SK-N-SH (cell line): ENCODE measurements at regions not wholly inside any gene's neighbourhood (a gene's known extent, or its start where the extent isn't known, plus 50 kb on each side); places are given as distances from the start of the nearest gene placed in this dataset.
A peak's percentile ranks its signal among the peaks of the same experiment; 100 is the strongest.

Experiments
- CTCF ChIA-PET: fragments of 300-600, 350-600 bp; formaldehyde crosslinking; extraction: SDS; loops from one replicate; lab custom pipeline; 2021; lab: Yijun Ruan, JAX
- POLR2A ChIA-PET: fragments of 350-600 bp; sonication (Branson Sonifier 250); formaldehyde crosslinking; extraction: SDS; loops from one replicate; lab custom pipeline; 2020; ENCODE audit warnings: antibody characterized with exemption, inconsistent platforms; lab: Yijun Ruan, JAX
- DNase-seq: peaks from one replicate; pipeline ENCODE4 v3.0.0; 2012
- H2AFZ ChIP-seq: fragments of 200-600 bp; sonication (generic); 2 replicates; pipeline ENCODE4 v1.8.1; 2016; ENCODE audit warnings: antibody characterized with exemption, mild to moderate bottlenecking, low read depth
- H3F3A ChIP-seq: fragments of 200-600 bp; sonication (generic); replicated peaks from 2 replicates; pipeline ENCODE3; 2016; ENCODE audit warnings: antibody characterized with exemption, mild to moderate bottlenecking; ENCODE audit not compliant: insufficient read depth
- H3K27ac ChIP-seq, 2 experiments: fragments of 200-500 bp in 1 of 2; fragments of 200-600 bp in 1 of 2; sonication (Bioruptor generic) in 1 of 2; sonication (generic), shearing (Covaris generic) in 1 of 2; 2 replicates each; pipeline versions ENCODE4 v1.5.1 to v1.6.1; 2014 to 2016; ENCODE audit warnings: low read depth in 2 of 2, inconsistent platforms in 1 of 2, low read length in 1 of 2, mild to moderate bottlenecking in 1 of 2, mixed read lengths in 1 of 2
- H3K27me3 ChIP-seq: fragments of 200-600 bp; sonication (generic), shearing (Covaris generic); 2 replicates; pipeline ENCODE4 v1.6.1; 2016; ENCODE audit warnings: mixed run types; ENCODE audit not compliant: insufficient read depth
- H3K36me3 ChIP-seq, 2 experiments: fragments of 200-500 bp in 1 of 2; fragments of 200-600 bp in 1 of 2; sonication (Bioruptor generic) in 1 of 2; sonication (generic) in 1 of 2; replicated peaks in 1 of 2; 2 replicates each; pipeline versions ENCODE3 to v1.5.1; 2014 to 2016; ENCODE audit warnings: low read length in 1 of 2, mild to moderate bottlenecking in 1 of 2; ENCODE audit not compliant: insufficient read depth in 2 of 2, control insufficient read depth in 1 of 2
- H3K4me1 ChIP-seq, 2 experiments: fragments of 200-500 bp in 1 of 2; fragments of 200-600 bp in 1 of 2; sonication (Bioruptor generic) in 1 of 2; sonication (generic), shearing (Covaris generic) in 1 of 2; 2 replicates each; pipeline versions ENCODE4 v1.5.1 to v1.6.1; 2014 to 2016; ENCODE audit warnings: low read depth in 1 of 2, low read length in 1 of 2, mixed run types in 1 of 2; ENCODE audit not compliant: insufficient read depth in 2 of 2, control insufficient read depth in 1 of 2
- H3K4me2 ChIP-seq: fragments of 200-600 bp; sonication (generic), shearing (Covaris generic); 2 replicates; pipeline ENCODE4 v1.6.1; 2017; ENCODE audit warnings: mixed run types
- H3K4me3 ChIP-seq, 2 experiments: fragments of 200-500 bp in 1 of 2; fragments of 200-600 bp in 1 of 2; sonication (Bioruptor generic) in 1 of 2; sonication (generic), shearing (Covaris generic) in 1 of 2; 2 replicates each; pipeline versions ENCODE4 v1.5.1 to v1.8.1; 2014 to 2016; ENCODE audit warnings: low read depth in 2 of 2, inconsistent platforms in 1 of 2, low read length in 1 of 2, mild to moderate bottlenecking in 1 of 2, mixed read lengths in 1 of 2, moderate library complexity in 1 of 2
- H3K79me2 ChIP-seq: fragments of 200-600 bp; sonication (generic); 2 replicates; pipeline ENCODE4 v1.8.1; 2017; ENCODE audit warnings: mild to moderate bottlenecking; ENCODE audit not compliant: insufficient read depth
- H3K9ac ChIP-seq: fragments of 200-600 bp; sonication (generic); 2 replicates; pipeline ENCODE4 v1.6.1; 2017; ENCODE audit warnings: mixed run types
- H3K9me2 ChIP-seq: fragments of 200-600 bp; sonication (generic); 2 replicates; pipeline ENCODE4 v1.6.1; 2017; ENCODE audit warnings: mixed run types
- H3K9me3 ChIP-seq: fragments of 200-600 bp; sonication (generic); 2 replicates; pipeline ENCODE4 v1.6.1; 2017; ENCODE audit warnings: mixed run types, mild to moderate bottlenecking, moderate library complexity
- H4K20me1 ChIP-seq: fragments of 200-600 bp; sonication (generic); 2 replicates; pipeline ENCODE4 v1.6.1; 2017; ENCODE audit warnings: mild to moderate bottlenecking, mixed run types; ENCODE audit not compliant: insufficient read depth
- ELF1 ChIP-seq: IDR thresholded peaks from 2 replicates; pipeline ENCODE4 v1.4.0; 2012
- EP300 ChIP-seq, 2 experiments: IDR thresholded peaks; 2 replicates each; pipeline versions ENCODE4 v1.4.0 to v1.6.1; 2012; ENCODE audit warnings: borderline replicate concordance in 1 of 2, low read depth in 1 of 2, low read length in 1 of 2
- EZH2phosphoT487 ChIP-seq: fragments of 200-600 bp; sonication (generic); IDR thresholded peaks from 2 replicates; pipeline ENCODE4 v1.6.1; 2017; ENCODE audit warnings: low read depth, mixed run types, mild to moderate bottlenecking, antibody characterized with exemption, moderate library complexity, borderline replicate concordance
- FOXJ3 ChIP-seq: sonication (generic); formaldehyde crosslinking; IDR thresholded peaks from 2 replicates; pipeline ENCODE4 v1.5.1; 2020; ENCODE audit warnings: mild to moderate bottlenecking, missing genetic modification reagents
- FOXM1 ChIP-seq: IDR thresholded peaks from 2 replicates; pipeline ENCODE4 v1.4.0; 2012; ENCODE audit warnings: low read depth, mild to moderate bottlenecking
- GABPA ChIP-seq: IDR thresholded peaks from 2 replicates; pipeline ENCODE4 v1.4.0; 2012; ENCODE audit warnings: low read depth, mild to moderate bottlenecking
- GATA2 ChIP-seq: sonication (generic); formaldehyde crosslinking; IDR thresholded peaks from 2 replicates; pipeline ENCODE4 v1.5.0; 2020; ENCODE audit warnings: mild to moderate bottlenecking, missing genetic modification reagents
- NFIC ChIP-seq: IDR thresholded peaks from 2 replicates; pipeline ENCODE4 v1.4.0; 2012; ENCODE audit warnings: borderline replicate concordance
- NRF1 ChIP-seq: IDR thresholded peaks from 2 replicates; pipeline ENCODE4 v1.6.1; 2012; ENCODE audit warnings: low read depth, mild to moderate bottlenecking, low read length
- RCOR1 ChIP-seq: fragments of 150-350 bp; IDR thresholded peaks from 2 replicates; pipeline ENCODE4 v1.6.1; 2017; ENCODE audit warnings: antibody characterized with exemption, low read length
- RFX5 ChIP-seq: IDR thresholded peaks from 2 replicates; pipeline ENCODE4 v1.6.1; 2012; ENCODE audit warnings: mild to moderate bottlenecking, improper control_type of control experiment, low read length
- RXRA ChIP-seq: IDR thresholded peaks from 2 replicates; pipeline ENCODE4 v1.4.0; 2012; ENCODE audit warnings: low read depth, mild to moderate bottlenecking, borderline replicate concordance
- SIN3A ChIP-seq: IDR thresholded peaks from 2 replicates; pipeline ENCODE4 v1.6.1; 2012; ENCODE audit warnings: low read depth, mild to moderate bottlenecking, low read length, moderate library complexity, borderline replicate concordance
- SMC3 ChIP-seq: IDR thresholded peaks from 2 replicates; pipeline ENCODE4 v1.6.1; 2012; ENCODE audit warnings: low read depth, low read length, improper control_type of control experiment
- TAF1 ChIP-seq: IDR thresholded peaks from 2 replicates; pipeline ENCODE4 v1.6.1; 2012; ENCODE audit warnings: low read depth, mild to moderate bottlenecking, low read length, moderate library complexity, borderline replicate concordance
- TEAD4 ChIP-seq: IDR thresholded peaks from 2 replicates; pipeline ENCODE4 v1.4.0; 2012; ENCODE audit warnings: mild to moderate bottlenecking, borderline replicate concordance; ENCODE audit not compliant: insufficient read depth
- USF1 ChIP-seq: IDR thresholded peaks from 2 replicates; pipeline ENCODE4 v1.4.0; 2012; ENCODE audit warnings: low read depth, borderline replicate concordance
- USF2 ChIP-seq: fragments of 150-350 bp; IDR thresholded peaks from 2 replicates; pipeline ENCODE4 v1.6.1; 2017; ENCODE audit warnings: antibody characterized with exemption, low read length, low read depth, borderline replicate concordance
- WGBS: methylation state at CpG from one replicate; pipeline ENCODE4 v1.1.6; 2017; ENCODE audit warnings: low lambda C conversion rate; 5-methylcytosine and 5-hydroxymethylcytosine counted together
- TF ChIP-seq, protein P1 (sequence below): IDR thresholded peaks from 2 replicates; pipeline ENCODE4 v1.6.1; 2012; ENCODE audit warnings: mild to moderate bottlenecking, low read depth, low read length, moderate library complexity
- TF ChIP-seq, protein P2 (sequence below): fragments of 200-600 bp; sonication (generic); IDR thresholded peaks from 2 replicates; pipeline ENCODE4 v1.6.1; 2017; ENCODE audit warnings: antibody characterized with exemption, mild to moderate bottlenecking, moderate library complexity
- TF ChIP-seq, protein P3 (sequence below): IDR thresholded peaks from 2 replicates; pipeline ENCODE4 v1.4.0; 2012; ENCODE audit warnings: low read depth, borderline replicate concordance
- TF ChIP-seq, protein P4 (sequence below): IDR thresholded peaks from 2 replicates; pipeline ENCODE4; 2012

GRCh38 chr1:168468042-168468809 lies 75.6 kb downstream of the XCL2 start:
- no peak for DNase-seq
- no peaks in the 10 kb centered on the region for H3K27me3 ChIP-seq
- H4K20me1 ChIP-seq = no peaks in the 10 kb centered on the region
- peaks cover 52% of the 10 kb centered on the region for H3F3A ChIP-seq
- peak overlapping the region; percentile 95 to 99 for H3K27ac ChIP-seq
- peak overlapping the region; percentile 5; the same call in 1 of the 2 replicates for H2AFZ ChIP-seq
- no peaks in the 10 kb centered on the region for H3K36me3 ChIP-seq
- H3K79me2 ChIP-seq = no peaks in the 10 kb centered on the region
- H3K4me3 ChIP-seq = no peak overlapping the region
- H3K4me1 ChIP-seq = peaks cover 43% of the 10 kb centered on the region in 2 experiments
- H3K4me2 ChIP-seq = peak overlapping the region; percentile 12
- no peak overlapping the region for H3K9ac ChIP-seq
- H3K9me2 ChIP-seq = no peaks in the 10 kb centered on the region
- ChIA-PET CTCF (interaction anchor here (1.7 to 2.9 kb wide), 2 partner anchors 29 to 126 kb away, joined by 9 to 10 read pairs; no protein-coding TSS in a partner anchor), POLR2A (no interaction called here)
- 60% methylated on average over 5 of the region's 5 CpGs for WGBS
- H3K9me3 ChIP-seq = no peaks in the 10 kb centered on the region
- TF ChIP-seq USF2 = no peak
- no peak for TF ChIP-seq EZH2phosphoT487
- TF ChIP-seq, protein P1, sequence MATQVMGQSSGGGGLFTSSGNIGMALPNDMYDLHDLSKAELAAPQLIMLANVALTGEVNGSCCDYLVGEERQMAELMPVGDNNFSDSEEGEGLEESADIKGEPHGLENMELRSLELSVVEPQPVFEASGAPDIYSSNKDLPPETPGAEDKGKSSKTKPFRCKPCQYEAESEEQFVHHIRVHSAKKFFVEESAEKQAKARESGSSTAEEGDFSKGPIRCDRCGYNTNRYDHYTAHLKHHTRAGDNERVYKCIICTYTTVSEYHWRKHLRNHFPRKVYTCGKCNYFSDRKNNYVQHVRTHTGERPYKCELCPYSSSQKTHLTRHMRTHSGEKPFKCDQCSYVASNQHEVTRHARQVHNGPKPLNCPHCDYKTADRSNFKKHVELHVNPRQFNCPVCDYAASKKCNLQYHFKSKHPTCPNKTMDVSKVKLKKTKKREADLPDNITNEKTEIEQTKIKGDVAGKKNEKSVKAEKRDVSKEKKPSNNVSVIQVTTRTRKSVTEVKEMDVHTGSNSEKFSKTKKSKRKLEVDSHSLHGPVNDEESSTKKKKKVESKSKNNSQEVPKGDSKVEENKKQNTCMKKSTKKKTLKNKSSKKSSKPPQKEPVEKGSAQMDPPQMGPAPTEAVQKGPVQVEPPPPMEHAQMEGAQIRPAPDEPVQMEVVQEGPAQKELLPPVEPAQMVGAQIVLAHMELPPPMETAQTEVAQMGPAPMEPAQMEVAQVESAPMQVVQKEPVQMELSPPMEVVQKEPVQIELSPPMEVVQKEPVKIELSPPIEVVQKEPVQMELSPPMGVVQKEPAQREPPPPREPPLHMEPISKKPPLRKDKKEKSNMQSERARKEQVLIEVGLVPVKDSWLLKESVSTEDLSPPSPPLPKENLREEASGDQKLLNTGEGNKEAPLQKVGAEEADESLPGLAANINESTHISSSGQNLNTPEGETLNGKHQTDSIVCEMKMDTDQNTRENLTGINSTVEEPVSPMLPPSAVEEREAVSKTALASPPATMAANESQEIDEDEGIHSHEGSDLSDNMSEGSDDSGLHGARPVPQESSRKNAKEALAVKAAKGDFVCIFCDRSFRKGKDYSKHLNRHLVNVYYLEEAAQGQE = no peak
- TF ChIP-seq RFX5 = no peak
- TF ChIP-seq FOXJ3 (CRISPR knock-in tag) = no peak
- no peak for TF ChIP-seq SMC3
- TF ChIP-seq NFIC = peak; percentile 92
- TF ChIP-seq EP300 (IDR thresholded peaks at IDR 0.05; ENCODE audit: borderline replicate concordance in 1 of 2, low read depth in 1 of 2, low read length in 1 of 2) = peak; percentile 22 to 93; a peak in 2 of 4 replicates
- no peak for TF ChIP-seq TAF1
- peak; percentile 87 for TF ChIP-seq RXRA
- TF ChIP-seq, protein P2, sequence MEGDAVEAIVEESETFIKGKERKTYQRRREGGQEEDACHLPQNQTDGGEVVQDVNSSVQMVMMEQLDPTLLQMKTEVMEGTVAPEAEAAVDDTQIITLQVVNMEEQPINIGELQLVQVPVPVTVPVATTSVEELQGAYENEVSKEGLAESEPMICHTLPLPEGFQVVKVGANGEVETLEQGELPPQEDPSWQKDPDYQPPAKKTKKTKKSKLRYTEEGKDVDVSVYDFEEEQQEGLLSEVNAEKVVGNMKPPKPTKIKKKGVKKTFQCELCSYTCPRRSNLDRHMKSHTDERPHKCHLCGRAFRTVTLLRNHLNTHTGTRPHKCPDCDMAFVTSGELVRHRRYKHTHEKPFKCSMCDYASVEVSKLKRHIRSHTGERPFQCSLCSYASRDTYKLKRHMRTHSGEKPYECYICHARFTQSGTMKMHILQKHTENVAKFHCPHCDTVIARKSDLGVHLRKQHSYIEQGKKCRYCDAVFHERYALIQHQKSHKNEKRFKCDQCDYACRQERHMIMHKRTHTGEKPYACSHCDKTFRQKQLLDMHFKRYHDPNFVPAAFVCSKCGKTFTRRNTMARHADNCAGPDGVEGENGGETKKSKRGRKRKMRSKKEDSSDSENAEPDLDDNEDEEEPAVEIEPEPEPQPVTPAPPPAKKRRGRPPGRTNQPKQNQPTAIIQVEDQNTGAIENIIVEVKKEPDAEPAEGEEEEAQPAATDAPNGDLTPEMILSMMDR = no peak
- TF ChIP-seq GABPA = no peak
- peak; percentile 59; the same call in 1 of the 2 replicates for TF ChIP-seq FOXM1
- TF ChIP-seq RCOR1 = no peak
- no peak for TF ChIP-seq SIN3A
- TF ChIP-seq, protein P3, sequence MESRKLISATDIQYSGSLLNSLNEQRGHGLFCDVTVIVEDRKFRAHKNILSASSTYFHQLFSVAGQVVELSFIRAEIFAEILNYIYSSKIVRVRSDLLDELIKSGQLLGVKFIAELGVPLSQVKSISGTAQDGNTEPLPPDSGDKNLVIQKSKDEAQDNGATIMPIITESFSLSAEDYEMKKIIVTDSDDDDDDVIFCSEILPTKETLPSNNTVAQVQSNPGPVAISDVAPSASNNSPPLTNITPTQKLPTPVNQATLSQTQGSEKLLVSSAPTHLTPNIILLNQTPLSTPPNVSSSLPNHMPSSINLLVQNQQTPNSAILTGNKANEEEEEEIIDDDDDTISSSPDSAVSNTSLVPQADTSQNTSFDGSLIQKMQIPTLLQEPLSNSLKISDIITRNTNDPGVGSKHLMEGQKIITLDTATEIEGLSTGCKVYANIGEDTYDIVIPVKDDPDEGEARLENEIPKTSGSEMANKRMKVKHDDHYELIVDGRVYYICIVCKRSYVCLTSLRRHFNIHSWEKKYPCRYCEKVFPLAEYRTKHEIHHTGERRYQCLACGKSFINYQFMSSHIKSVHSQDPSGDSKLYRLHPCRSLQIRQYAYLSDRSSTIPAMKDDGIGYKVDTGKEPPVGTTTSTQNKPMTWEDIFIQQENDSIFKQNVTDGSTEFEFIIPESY = peak; percentile 66; the same call in 1 of the 2 replicates
- no peak for TF ChIP-seq GATA2
- peak; percentile 34; the same call in 1 of the 2 replicates for TF ChIP-seq ELF1
- TF ChIP-seq, protein P4, sequence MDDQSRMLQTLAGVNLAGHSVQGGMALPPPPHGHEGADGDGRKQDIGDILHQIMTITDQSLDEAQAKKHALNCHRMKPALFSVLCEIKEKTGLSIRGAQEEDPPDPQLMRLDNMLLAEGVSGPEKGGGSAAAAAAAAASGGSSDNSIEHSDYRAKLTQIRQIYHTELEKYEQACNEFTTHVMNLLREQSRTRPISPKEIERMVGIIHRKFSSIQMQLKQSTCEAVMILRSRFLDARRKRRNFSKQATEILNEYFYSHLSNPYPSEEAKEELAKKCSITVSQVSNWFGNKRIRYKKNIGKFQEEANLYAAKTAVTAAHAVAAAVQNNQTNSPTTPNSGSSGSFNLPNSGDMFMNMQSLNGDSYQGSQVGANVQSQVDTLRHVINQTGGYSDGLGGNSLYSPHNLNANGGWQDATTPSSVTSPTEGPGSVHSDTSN = peak; percentile 78
- TF ChIP-seq NRF1 = no peak
- no peak for TF ChIP-seq USF1
- peak; percentile 92 for TF ChIP-seq TEAD4
